Activated T-helper 17 cell treated with anti-CD3 and anti-CD28 coated beads, Interleukin-2, amount 50 U/mL, for 72 hours (primary cell): ENCODE measurements at regions not wholly inside any gene's neighbourhood (a gene's known extent, or its start where the extent isn't known, plus 50 kb on each side); places are given as distances from the start of the nearest gene placed in this dataset.
"Not testable (repeated sequence)": the region's sequence is repeated elsewhere in the genome, so short reads cannot be mapped to it uniquely, and the experiment has no call there.

ENCODE experiments used
- ATAC-seq: fragments of 150-1000 bp; cut with Tn5 transposase; replicated peaks from 2 replicates; pipeline ENCODE4 v1.10.0; 2021; ENCODE audit warnings: mild to moderate bottlenecking, moderate library complexity
- H3K27ac Mint-ChIP-seq: one replicate; pipeline ENCODE4 v1.8.0; 2022; ENCODE audit warnings: mixed read lengths
- H3K27me3 Mint-ChIP-seq: one replicate; pipeline ENCODE4 v1.8.0; 2022; ENCODE audit warnings: mixed read lengths
- H3K36me3 Mint-ChIP-seq: one replicate; pipeline ENCODE4 v1.8.0; 2022; ENCODE audit warnings: low read depth, mild to moderate bottlenecking, mixed read lengths
- H3K4me1 Mint-ChIP-seq: one replicate; pipeline ENCODE4 v1.8.0; 2022; ENCODE audit warnings: mixed read lengths
- H3K4me3 Mint-ChIP-seq: one replicate; pipeline ENCODE4 v1.8.0; 2022; ENCODE audit warnings: mild to moderate bottlenecking, mixed read lengths
- H3K9me3 Mint-ChIP-seq: one replicate; pipeline ENCODE4 v1.8.0; 2022; ENCODE audit warnings: mixed read lengths

DNA sequence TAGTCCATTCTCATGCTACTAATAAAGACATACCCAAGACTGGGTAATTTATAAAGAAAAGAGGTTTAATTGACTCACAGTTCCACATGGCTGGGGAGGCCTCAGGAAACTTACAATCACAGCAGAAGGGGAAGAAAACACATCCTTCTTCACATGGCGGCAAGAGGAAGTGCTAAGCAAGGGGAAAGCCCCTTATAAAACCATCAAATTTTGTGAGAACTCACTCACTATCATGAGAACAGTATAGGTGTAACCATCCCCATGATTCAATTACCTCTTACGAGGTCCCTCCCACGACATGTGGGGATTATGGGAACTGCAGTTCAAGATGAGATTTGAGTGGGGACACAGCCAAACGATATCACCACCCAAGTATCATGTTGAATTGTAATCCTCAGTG is 52.7 kb upstream of the FOXO6 start:
- H3K36me3 Mint-ChIP-seq, H3K27ac Mint-ChIP-seq, H3K9me3 Mint-ChIP-seq, H3K4me1 Mint-ChIP-seq, H3K4me3 Mint-ChIP-seq: not testable (repeated sequence)
- H3K27me3 Mint-ChIP-seq = peaks cover 21% of the 10 kb centered on the region
- peak; percentile 52 for ATAC-seq

DNA sequence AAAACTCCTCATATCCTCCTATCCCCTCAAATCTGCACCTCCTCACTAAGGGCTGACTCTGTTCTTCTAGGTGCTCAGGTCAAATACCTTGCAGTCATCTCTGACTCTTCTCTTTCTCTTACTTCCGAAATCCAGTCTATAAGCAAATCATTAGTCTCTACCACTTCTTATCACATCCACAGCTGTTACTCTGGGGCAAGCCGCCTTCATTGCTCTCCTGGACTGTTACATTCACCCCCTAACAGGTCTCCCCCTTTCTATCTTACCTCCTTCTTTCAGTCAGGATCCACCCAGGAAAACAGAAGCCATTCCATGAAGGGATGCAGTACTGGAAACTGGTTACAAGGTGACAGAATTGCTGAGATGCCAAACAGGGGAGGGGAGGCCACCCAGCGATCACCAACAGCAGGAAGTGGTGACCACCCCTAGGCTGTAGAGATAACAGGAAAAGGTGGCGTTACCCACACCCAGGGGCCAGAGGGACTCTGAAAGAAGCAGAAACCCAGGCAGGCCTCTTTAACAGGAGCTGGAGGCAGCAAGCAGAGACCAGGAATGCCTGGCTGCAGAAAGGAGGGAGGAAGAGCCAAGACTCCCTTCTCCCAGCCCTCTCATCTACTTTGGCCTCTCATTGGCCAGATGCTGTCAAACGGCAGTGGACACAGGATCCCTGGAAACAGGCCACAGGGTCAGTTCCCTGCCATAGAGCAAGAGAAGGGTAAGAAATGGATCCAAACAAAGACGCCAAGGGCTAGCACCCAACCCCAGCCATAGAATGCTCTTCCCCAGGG is 55.5 kb upstream of the FOXO6 start:
- H3K27ac Mint-ChIP-seq = no peak overlapping the region
- no peaks in the 10 kb centered on the region for H3K36me3 Mint-ChIP-seq
- H3K4me1 Mint-ChIP-seq = no peaks in the 10 kb centered on the region
- peaks cover 9% of the 10 kb centered on the region for H3K9me3 Mint-ChIP-seq
- no peak overlapping the region for H3K4me3 Mint-ChIP-seq
- H3K27me3 Mint-ChIP-seq = peaks cover 30% of the 10 kb centered on the region
- ATAC-seq = no peak

DNA sequence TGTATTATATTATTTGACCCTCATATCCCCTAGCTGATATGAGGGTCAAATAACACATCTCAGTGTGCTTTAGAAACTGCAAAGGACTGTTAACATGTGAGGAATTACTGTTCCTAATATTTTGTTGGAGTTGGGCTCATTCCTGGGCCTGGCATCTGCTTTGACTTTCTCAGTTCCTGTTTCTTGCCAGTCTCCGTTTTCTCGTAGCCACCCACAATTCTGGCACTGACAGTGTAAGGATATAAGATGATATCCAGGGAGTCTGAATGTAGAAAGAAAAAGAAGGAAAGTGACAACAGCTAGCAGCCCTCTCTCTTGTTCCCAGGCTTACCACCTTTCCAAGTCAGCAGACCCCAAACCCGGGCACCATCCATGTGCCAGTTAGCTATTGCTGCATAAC is 54.4 kb upstream of the SCMH1 start:
- H3K36me3 Mint-ChIP-seq = no peaks in the 10 kb centered on the region
- no peak for ATAC-seq
- peaks cover 7% of the 10 kb centered on the region for H3K27me3 Mint-ChIP-seq
- H3K27ac Mint-ChIP-seq = no peak overlapping the region
- no peaks in the 10 kb centered on the region for H3K9me3 Mint-ChIP-seq
- no peak overlapping the region for H3K4me3 Mint-ChIP-seq
- H3K4me1 Mint-ChIP-seq = no peaks in the 10 kb centered on the region

DNA sequence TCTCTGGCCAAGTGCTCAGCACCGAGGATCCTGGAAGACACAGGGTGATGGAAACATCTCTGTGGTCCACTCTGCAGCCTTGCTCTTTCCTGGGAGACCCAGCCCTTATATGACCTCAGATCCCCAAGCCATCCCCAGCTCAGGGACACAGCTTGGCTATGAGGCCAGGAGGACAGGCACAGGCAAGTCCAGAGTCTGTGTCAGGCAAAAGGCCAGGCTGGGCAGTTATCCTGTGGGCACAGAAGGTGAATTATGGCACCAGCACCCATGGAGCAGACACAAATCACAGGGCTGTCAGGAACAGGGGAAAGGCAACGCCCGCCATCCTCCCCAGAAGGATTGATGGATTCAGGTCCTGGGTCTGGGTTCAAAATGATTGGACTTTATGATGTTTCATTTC is 52.1 kb upstream of the SCMH1 start:
- H3K9me3 Mint-ChIP-seq = no peaks in the 10 kb centered on the region
- no peaks in the 10 kb centered on the region for H3K36me3 Mint-ChIP-seq
- ATAC-seq = no peak
- H3K27me3 Mint-ChIP-seq = peaks cover 21% of the 10 kb centered on the region
- H3K4me3 Mint-ChIP-seq = no peak overlapping the region
- H3K27ac Mint-ChIP-seq = no peak overlapping the region
- H3K4me1 Mint-ChIP-seq = no peaks in the 10 kb centered on the region

DNA sequence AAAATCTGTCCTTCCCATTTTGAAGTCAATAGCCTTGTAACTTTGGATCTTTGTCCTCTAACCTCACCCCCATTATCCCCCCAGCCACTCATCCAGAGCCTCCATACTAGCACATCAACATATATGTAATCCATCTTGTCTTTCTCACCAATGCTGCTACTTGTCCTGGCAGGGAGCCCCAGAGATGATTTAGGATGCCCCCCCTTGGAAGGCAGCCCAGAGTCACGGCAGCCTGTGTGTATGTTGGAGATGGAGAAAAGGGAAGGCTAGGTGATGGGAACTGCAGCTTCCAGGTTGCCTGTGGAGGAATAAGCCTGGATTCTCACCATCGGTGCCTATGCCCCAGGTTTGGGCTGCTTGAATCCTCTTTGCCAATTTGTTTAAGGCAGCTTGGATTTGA is 51.7 kb upstream of the SCMH1 start:
- no peaks in the 10 kb centered on the region for H3K9me3 Mint-ChIP-seq
- no peaks in the 10 kb centered on the region for H3K4me1 Mint-ChIP-seq

More for the DNA sequence above, 51.7 kb upstream of the SCMH1 start:
- Mint-ChIP-seq H3K27ac (no peak overlapping the region), H3K4me3 (no peak overlapping the region), H3K36me3 (no peaks in the 10 kb centered on the region), H3K27me3 (peaks cover 22% of the 10 kb centered on the region)
- ATAC-seq = no peak
